ENCODE measurements at regions not wholly inside any gene's neighbourhood (a gene's known extent, or its start where the extent isn't known, plus 50 kb on each side); places are given as distances from the start of the nearest gene placed in this dataset.
"Not testable (repeated sequence)": the region's sequence is repeated elsewhere in the genome, so short reads cannot be mapped to it uniquely, and the experiment has no call there.

GRCh38 chr12:124675881-124676713, 108.7 kb upstream of the NCOR2 start:
- peak overlapping the region; percentile 52 for H3K27ac ChIP-seq (ENCODE audit: low read depth, low read length)
- 82 to 89% methylated on average over 21 to 36 of the region's 36 CpGs for WGBS, 2 experiments (ENCODE audit: insufficient coverage in 1 of 2, insufficient read length in 1 of 2)
- TF ChIP-seq, protein P1, sequence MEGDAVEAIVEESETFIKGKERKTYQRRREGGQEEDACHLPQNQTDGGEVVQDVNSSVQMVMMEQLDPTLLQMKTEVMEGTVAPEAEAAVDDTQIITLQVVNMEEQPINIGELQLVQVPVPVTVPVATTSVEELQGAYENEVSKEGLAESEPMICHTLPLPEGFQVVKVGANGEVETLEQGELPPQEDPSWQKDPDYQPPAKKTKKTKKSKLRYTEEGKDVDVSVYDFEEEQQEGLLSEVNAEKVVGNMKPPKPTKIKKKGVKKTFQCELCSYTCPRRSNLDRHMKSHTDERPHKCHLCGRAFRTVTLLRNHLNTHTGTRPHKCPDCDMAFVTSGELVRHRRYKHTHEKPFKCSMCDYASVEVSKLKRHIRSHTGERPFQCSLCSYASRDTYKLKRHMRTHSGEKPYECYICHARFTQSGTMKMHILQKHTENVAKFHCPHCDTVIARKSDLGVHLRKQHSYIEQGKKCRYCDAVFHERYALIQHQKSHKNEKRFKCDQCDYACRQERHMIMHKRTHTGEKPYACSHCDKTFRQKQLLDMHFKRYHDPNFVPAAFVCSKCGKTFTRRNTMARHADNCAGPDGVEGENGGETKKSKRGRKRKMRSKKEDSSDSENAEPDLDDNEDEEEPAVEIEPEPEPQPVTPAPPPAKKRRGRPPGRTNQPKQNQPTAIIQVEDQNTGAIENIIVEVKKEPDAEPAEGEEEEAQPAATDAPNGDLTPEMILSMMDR (conservative IDR thresholded peaks at IDR 0.05), result no peak
- Mint-ChIP-seq H3K4me3 (no peak overlapping the region), H3K27me3 (ENCODE audit: insufficient read depth) (no peaks in the 10 kb centered on the region), H3K27ac (no peak overlapping the region), H3K36me3 (ENCODE audit: low read depth) (no peaks in the 10 kb centered on the region), H3K9me3 (no peaks in the 10 kb centered on the region), H3K4me1 (no peaks in the 10 kb centered on the region)
- no peaks in the 10 kb centered on the region for H3K36me3 ChIP-seq (ENCODE audit: control insufficient read depth, insufficient read depth, low read length)
- no peak overlapping the region for H3K4me3 ChIP-seq (ENCODE audit: low read length)
- no peaks in the 10 kb centered on the region for H3K27me3 ChIP-seq (ENCODE audit: control insufficient read depth, insufficient read depth, low read length, poor library complexity, severe bottlenecking)
- no peak overlapping the region for H3K9ac ChIP-seq (ENCODE audit: extremely low read depth, low read length, poor library complexity, severe bottlenecking)
- no peaks in the 10 kb centered on the region for H3K9me3 ChIP-seq (ENCODE audit: control insufficient read depth, low read length)
- DNase-seq, result no peak
- H3K4me1 ChIP-seq (ENCODE audit: control insufficient read depth, insufficient read depth, low read length), result no peaks in the 10 kb centered on the region

DNA sequence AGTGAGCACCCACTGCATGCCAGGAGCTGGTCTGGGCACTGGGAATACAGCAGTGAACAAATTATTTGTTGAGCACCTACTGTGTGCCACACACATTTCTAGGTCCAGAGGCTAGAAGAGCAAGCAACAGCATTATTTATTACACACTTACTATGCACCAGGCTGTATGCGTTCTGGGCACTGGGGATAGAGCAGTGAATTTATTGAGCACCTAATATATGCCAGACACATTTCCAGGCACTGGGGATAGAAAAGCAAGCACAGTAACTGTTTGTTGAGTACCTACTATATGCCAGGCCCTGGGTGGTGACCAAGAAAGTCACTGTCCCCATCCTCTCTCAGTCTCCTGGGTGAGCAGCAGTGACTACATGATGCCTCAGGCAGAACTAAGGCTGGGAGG, 107.5 kb upstream of the NCOR2 start:
- H3K9ac ChIP-seq (ENCODE audit: extremely low read depth, low read length, poor library complexity, severe bottlenecking), result no peak overlapping the region
- Mint-ChIP-seq H3K27ac (no peak overlapping the region), H3K4me3 (no peak overlapping the region), H3K4me1 (no peaks in the 10 kb centered on the region), H3K9me3 (peaks cover 3% of the 10 kb centered on the region), H3K36me3 (ENCODE audit: low read depth) (no peaks in the 10 kb centered on the region), H3K27me3 (ENCODE audit: insufficient read depth) (peaks cover 5% of the 10 kb centered on the region)
- no peaks in the 10 kb centered on the region for H3K4me1 ChIP-seq (ENCODE audit: control insufficient read depth, insufficient read depth, low read length)
- no peak overlapping the region for H3K4me3 ChIP-seq (ENCODE audit: low read length)
- no peaks in the 10 kb centered on the region for H3K9me3 ChIP-seq (ENCODE audit: control insufficient read depth, low read length)
- TF ChIP-seq, protein P1 (conservative IDR thresholded peaks at IDR 0.05), result no peak
- 90 to 100% methylated on average over 1 of the region's 1 CpG for WGBS, 2 experiments (ENCODE audit: insufficient coverage in 1 of 2, insufficient read length in 1 of 2)
- no peak overlapping the region for H3K27ac ChIP-seq (ENCODE audit: low read depth, low read length)
- DNase-seq, result no peak
- H3K36me3 ChIP-seq (ENCODE audit: control insufficient read depth, insufficient read depth, low read length), result no peaks in the 10 kb centered on the region
- H3K27me3 ChIP-seq (ENCODE audit: control insufficient read depth, insufficient read depth, low read length, poor library complexity, severe bottlenecking), result no peaks in the 10 kb centered on the region

DNA sequence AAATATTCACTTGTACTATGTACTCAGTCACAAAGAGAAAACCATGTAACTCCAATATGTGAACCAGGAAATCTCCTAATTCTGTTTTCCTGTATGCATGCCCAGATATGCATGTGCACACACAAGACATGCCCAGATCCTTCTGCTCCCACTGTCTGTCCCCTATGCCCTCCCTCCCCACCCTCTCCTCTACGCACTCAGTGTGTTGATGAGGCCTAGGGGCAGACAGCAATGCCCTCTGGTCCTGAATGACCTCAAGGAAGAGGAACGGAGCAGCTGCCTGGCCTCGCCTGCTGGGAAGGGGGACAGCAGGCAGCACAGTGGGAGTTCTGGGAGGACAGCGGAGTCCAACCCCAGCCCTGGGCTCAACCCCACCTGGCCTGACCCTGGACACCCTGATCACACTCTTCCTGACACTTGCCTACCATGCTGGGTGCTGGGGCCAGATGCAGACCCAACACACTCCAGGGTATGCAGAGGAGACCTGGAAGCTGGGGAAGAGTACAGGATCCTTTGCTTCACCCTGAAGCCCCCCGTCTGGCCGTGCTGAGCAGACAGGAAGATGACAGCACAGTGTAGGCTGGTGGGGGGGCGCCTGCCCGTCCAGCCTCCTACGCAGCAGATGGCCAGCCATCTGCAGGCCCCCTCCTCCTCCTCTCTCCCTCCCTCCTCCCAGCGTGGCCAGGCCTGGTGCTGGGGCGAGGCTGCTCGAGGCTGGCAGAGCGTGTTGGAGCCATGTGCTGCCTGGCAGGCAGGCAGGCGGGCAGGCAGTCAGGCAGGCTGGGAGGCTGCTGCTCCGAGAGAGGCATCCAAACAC, 106.6 kb upstream of the NCOR2 start:
- Histone ChIP-seq H3K27ac (ENCODE audit: low read depth, low read length) (peak overlapping the region; percentile 76), H3K9me3 (ENCODE audit: control insufficient read depth, low read length) (no peaks in the 10 kb centered on the region), H3K36me3 (ENCODE audit: control insufficient read depth, insufficient read depth, low read length) (no peaks in the 10 kb centered on the region), H3K4me1 (ENCODE audit: control insufficient read depth, insufficient read depth, low read length) (no peaks in the 10 kb centered on the region), H3K9ac (ENCODE audit: extremely low read depth, low read length, poor library complexity, severe bottlenecking) (no peak overlapping the region), H3K4me3 (ENCODE audit: low read length) (no peak overlapping the region), H3K27me3 (ENCODE audit: control insufficient read depth, insufficient read depth, low read length, poor library complexity, severe bottlenecking) (peaks cover 6% of the 10 kb centered on the region)
- Mint-ChIP-seq H3K27me3 (ENCODE audit: insufficient read depth) (peaks cover 11% of the 10 kb centered on the region), H3K36me3 (ENCODE audit: low read depth) (no peaks in the 10 kb centered on the region), H3K9me3 (peaks cover 3% of the 10 kb centered on the region), H3K4me1 (no peaks in the 10 kb centered on the region), H3K27ac (no peak overlapping the region), H3K4me3 (no peak overlapping the region)
- WGBS, 2 experiments (ENCODE audit: insufficient coverage in 1 of 2, insufficient read length in 1 of 2), result 91 to 92% methylated on average over 5 to 15 of the region's 15 CpGs
- DNase-seq, result no peak
- TF ChIP-seq, protein P1 (conservative IDR thresholded peaks at IDR 0.05), result no peak

GRCh38 chr12:124669271-124669721, 101.9 kb upstream of the NCOR2 start:
- 83 to 87% methylated on average over 5 to 8 of the region's 8 CpGs for WGBS, 2 experiments (ENCODE audit: insufficient coverage in 1 of 2, insufficient read length in 1 of 2)
- not testable (repeated sequence) for H3K4me3 Mint-ChIP-seq; H3K9ac ChIP-seq (ENCODE audit: extremely low read depth, low read length, poor library complexity, severe bottlenecking); H3K27ac Mint-ChIP-seq; H3K4me3 ChIP-seq (ENCODE audit: low read length); H3K4me1 ChIP-seq (ENCODE audit: control insufficient read depth, insufficient read depth, low read length); H3K27ac ChIP-seq (ENCODE audit: low read depth, low read length); H3K36me3 ChIP-seq (ENCODE audit: control insufficient read depth, insufficient read depth, low read length); DNase-seq; H3K9me3 ChIP-seq (ENCODE audit: control insufficient read depth, low read length); H3K4me1 Mint-ChIP-seq; H3K36me3 Mint-ChIP-seq (ENCODE audit: low read depth)
- peaks cover 10% of the 10 kb centered on the region for H3K27me3 ChIP-seq (ENCODE audit: control insufficient read depth, insufficient read depth, low read length, poor library complexity, severe bottlenecking)
- peaks cover 23% of the 10 kb centered on the region for H3K9me3 Mint-ChIP-seq
- H3K27me3 Mint-ChIP-seq (ENCODE audit: insufficient read depth), result peaks cover 40% of the 10 kb centered on the region

All from endodermal cell (in vitro differentiated cells).